ENCODE measurements at regions not wholly inside any gene's neighbourhood (a gene's known extent, or its start where the extent isn't known, plus 50 kb on each side); places are given as distances from the start of the nearest gene placed in this dataset.

DNA sequence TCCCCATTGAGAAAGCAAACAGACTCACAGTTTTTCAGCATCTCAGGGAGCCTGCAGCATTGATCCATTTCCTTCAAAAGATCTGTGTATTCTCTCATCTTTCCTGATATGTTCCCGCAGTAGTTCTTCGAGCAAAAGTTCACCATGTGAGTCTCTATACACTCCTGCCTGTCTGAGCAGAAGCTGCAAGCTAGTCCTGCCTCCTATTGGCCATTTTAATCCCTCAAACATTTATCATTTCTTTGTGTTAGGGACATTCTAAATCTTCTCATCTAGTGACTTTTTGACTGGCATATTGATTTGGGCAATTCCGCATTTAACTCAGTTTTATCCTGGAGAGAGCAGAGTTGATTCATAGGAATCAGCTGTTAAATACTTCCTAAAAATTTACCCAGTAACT, 660.4 kb upstream of the KLF12 start:
- DNase-seq (ENCODE audit: low read depth) = no peak

DNA sequence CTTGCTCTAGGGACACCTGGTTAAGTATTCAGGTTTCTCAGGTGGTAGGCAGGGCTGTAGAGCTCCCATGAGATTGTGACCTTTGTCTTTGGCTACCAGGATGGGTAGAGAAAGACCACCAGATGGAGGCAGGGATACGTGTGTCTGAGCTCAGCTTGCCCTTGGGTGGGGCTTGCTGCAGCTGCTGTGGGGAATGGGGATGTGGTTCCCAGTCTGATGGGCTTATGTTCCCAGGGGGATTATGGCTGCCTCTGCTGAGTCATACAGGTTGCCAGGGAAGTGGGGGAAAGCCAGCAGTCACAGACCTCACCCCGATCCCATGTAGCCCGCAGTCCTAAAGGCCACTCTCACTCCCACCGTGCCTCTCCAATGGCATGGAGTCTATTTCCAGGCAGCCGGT, 659.9 kb upstream of the KLF12 start:
- DNase-seq (ENCODE audit: low read depth) = no peak

DNA sequence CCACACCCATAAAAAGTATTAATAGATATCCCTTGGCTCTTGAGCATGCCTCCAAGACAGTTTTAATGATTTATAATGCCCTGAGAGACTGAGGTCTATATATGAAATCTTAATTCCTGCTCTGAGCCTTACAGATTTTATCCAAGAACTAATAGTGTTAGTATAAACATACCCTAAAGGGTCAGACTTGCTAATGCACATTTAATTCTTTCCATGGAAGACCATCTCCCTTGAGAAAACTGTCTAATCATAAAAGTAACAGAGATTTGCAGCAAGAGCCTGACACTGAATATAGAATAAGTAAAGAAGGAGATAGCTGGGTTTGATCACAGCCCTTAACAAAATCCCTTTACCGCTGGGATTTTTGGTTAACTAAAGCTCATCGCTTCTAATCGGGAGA, 650.8 kb upstream of the KLF12 start:
- no peak for DNase-seq (ENCODE audit: low read depth)

DNA sequence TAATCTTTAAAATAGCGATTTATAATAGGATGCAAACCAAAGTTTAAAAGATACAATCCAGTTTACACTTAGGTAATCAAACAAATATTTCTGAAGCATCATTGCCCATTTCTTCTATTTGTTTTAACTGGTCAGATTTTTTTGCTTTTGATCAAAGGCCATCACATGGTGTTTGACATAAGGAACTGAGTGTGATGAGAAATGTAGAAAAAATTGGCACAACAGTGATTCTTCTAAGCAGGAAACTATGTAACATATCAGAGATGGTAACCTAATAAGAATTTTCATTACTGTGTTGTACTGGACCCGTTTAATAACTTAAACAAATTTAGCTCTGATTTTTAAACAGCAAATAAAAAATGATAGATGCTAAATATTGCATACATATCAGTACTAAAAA, 644.7 kb upstream of the KLF12 start:
- no peak for DNase-seq (ENCODE audit: low read depth)

DNA sequence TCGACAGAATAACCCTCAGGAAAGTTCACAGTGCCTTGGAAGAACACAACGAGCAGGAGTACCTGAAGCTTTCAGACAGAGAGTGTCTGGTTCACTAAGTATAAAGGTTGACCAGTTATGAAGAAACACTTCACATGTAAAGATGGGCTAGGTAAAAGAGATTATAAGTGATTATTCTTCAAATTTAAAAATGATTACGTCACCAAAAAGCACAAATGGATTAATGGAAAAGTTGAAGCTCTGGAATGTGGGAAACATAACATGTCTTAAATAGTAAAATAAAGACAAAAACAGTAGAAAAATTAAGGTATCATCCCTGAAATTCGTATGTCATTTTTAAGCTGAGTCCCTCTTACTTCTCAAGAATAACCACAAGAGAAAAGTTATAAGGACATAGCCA, 643.9 kb upstream of the KLF12 start:
- no peak for DNase-seq (ENCODE audit: low read depth)

DNA sequence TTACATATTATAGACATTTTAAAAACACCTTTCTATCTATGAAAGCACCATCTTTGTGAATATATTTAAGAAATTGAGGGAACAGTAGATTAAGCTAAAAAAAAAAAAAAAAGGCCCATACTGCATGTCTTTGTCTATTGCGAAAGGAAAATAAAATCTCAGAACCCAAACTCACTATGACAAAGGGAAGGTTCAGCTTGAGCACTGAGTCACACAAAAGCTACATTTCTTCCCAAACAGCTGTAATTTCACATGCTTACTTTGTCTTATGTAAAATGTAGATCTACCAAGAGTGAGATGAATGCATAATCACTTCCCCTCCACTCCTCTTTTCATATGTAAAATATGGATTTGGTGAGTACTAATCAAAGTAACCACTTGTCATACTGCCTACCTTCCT, 640.1 kb upstream of the KLF12 start:
- DNase-seq (ENCODE audit: low read depth) = no peak

DNA sequence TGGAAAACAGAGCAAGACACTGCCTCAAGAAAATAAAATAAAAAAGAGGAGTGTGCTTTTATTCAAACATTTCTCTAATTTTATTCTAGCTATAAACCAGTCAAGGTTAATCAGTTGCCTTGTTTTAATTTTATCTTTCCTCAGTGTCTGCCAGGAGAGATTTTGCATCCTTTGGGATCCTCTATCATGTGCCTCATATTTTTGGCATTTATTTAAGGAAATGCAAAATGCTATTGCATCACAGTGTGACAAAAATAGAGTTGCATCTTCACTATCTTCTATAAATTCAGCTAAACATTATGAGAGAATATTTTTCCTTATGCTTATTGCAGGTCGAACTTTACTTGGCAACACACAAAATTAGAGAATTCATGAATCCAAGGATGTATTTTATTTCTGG, 639.0 kb upstream of the KLF12 start:
- DNase-seq (ENCODE audit: low read depth) = no peak

DNA sequence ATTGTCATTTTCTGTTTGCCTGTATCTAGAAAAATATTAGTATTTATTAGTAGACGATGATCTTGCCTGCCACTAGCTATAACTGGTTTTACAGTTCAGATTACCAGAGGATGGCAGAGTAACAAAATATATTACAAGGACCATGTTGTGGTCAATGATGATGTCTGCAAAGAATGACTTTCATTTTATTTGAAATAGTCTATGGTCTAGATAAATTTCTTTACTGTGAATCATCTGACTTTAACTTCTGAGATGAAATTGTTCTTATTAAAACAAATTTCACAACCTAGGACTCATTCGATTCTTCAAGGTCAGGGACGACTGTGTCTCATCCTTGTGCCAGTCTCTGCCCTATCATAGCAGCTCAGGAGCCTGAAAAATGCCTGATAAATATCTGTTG, 637.8 kb upstream of the KLF12 start:
- no peak for DNase-seq (ENCODE audit: low read depth)

DNA sequence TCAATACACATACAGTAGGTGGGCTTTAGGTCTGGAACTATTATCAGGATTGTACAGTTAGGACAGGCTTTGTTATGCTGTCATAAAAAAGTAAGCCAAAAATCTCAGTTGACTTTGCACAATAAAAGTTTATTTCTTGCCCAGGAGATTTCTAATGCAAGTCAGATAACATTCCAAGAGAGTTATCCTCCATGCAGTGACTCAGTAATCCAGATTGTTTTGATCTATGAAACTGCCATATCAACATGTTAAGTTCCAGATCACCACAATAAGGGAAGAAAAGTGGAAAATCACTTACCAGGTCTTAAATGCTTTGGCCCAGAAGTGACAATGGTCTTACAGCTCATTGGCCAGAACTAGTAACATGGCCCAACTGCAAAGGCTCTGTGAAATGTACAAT, 636.2 kb upstream of the KLF12 start:
- DNase-seq (ENCODE audit: low read depth) = no peak

DNA sequence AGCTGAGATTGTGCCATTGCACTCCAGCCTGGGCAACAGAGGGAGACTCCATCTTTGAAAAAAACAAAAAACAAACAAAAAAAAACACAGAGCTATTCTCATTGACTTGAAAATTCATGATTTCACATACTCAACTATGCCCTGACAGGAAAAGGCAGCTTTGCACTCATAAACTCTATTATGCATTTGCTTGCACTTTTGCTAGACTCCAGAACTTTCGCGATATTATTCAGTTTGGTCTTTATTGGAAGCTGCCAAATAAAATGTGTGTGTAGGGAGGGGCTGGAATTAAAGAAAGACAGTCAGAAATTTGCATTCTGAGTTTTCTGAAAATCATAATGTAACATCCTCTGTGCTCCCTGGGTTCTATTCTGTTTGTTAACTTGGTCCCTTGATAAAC, 635.1 kb upstream of the KLF12 start:
- DNase-seq (ENCODE audit: low read depth) = no peak

DNA sequence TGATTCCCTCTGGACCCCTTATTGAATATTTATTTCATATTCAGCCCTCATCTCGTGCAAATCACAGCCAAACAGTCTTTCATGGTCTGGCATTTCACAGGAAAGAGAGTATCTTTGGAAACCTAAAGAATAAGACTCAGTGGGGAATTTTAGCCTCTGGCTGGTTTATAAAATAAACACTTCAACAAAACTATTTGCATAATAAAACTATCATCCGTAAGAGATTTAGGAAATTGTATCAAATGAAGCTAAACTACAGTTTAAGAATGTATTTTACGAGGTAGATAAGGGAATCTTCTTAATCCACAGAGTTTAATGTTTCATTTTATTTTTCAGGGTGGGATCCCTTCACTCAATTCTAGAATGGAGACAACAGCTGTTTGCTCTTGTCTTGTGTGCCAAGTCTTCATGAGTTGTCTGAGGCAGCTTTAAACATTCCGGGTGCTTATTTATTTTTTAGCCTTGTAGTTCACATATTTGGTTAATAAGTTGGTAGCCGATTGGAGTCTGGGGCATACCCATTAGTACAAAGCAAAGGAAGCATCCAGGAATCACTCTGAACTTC, 634.4 kb upstream of the KLF12 start:
- no peak for DNase-seq (ENCODE audit: low read depth)

DNA sequence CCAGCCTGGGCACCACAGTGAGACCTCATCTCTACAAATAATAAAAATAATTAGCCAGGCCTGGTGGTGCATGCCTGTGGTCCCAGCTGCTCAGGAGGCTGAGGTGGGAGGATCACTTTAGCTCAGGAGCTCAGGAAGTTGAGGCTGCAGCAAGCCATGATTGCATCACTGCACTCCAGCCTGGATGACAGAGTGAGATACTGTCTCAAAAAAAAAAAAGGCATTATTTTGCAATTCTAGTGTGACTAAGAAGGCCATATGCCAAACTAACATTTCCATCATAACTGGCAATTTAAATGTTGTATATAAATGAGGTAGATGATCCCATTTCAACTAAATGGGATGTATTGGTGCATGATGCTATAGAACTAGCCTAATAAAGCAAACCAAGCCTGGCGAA, 632.8 kb upstream of the KLF12 start:
- DNase-seq (ENCODE audit: low read depth) = no peak

DNA sequence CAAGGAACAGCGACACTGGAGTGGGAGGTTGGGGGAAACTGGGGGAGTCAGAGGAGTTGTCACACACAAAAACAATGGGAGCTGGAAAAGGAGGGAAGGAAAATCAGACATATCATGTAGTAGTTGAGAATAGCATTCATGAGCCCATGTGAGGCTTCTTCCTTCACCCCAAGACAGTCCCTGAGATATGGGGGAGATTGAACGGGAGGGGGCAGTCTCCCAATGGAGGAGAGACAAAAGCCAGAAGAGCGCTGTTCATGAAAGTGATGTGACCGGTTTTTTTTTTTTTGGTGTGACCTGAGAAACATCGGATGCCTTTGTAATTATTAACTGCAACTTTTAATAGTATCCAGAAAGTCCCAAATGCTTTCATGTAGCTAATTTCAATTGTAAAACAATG, 631.8 kb upstream of the KLF12 start:
- DNase-seq (ENCODE audit: low read depth) = no peak

DNA sequence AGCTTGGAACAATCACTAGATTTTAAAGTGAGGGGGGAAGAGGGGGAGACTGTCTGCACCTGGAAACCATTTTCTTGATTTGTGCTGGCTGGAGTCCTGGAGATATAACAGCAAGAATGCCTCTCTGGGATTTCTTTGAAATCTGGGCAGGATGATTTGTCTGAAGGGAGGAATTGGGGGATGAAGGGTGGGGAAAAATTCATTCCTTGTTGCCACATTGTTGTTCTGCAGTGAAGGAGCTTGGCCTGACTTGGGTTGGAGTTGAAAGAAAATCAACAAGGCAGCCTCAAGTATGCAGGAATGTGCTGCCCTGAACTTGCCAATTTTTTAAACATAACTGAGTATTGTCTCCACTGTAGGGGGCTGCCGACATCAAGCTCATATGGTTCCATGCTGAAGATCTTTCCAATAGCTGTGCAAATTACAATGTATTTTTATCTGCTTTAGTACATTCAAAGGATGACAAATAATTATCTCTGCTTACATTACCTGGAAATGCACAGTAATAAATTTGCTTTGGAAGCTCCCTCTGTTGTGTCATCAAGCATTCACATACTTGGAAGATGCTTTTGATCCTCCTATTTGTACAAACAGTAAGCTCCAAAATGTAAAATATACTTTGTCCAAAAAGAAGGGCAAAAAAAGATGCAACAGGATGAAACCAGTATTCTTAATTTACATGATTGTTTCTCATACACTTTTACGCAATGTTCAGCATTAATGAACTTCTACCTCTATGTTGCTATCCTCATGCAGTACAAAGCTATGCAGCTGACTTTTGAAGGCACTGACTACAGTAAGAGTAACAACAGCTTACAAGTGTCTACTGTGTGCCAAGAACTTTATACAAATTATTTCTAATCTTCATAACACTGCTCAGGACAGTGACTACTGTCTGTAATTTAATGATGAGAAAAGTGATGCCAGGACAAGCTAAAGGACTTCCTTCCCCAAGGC, 627.9 kb upstream of the KLF12 start:
- DNase-seq (ENCODE audit: low read depth) = no peak

DNA sequence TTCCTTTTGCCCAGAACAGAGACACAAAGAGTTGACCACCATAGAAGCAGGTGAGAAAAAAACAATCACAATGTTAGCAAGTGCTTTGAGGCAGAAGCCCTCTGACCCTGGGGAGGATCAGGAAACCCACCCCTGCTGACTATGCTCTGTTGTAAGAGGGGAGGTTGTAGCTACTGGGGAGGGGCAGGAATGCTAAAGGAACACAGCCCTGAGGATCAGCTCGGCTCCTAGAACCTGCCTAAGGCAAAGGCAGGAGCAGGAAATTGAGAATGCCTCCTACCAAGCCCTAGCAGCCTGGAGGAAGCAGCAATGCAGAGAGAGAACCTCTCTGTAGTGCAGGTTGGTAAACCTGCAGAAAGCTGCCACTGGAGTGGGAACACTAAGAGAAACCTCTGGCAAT, 624.0 kb upstream of the KLF12 start:
- DNase-seq (ENCODE audit: low read depth) = no peak

DNA sequence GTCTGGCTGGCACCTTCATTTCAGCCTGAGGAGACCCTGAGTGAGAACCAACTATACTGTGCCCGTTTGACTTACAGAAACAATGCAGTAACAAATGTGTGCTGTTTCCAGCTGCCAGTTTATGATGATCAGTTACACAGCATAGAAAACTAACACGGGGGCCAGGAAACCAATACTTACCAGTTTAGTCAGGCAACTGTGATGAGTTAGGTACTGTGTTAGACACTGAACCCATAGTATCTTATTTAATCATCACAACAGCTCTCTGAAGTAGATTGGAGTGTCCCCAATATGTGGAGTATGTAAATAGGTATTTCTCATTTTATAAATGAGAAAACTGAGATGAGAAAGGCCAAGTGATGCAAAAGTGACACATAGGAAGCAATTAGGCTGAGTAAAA, 620.9 kb upstream of the KLF12 start:
- DNase-seq (ENCODE audit: low read depth) = no peak

DNA sequence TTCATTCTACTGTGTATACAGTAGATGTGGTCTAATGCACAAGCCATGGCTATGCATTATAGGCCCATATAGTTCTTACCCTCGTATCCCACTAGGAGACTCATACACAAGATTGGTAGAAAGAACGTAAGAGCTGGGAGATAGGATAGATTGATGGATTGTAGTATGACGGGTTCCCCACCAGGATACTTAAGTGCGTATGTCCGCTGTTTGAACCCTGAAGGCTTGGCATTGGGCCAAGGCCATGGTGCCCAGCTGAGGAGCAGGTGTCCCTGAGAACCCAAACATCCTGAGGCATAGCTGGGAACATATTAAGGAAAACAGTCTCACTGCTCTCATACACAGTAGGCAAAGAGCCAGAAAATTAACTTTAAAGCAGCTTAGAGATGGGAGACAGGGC, 617.5 kb upstream of the KLF12 start:
- DNase-seq (ENCODE audit: low read depth) = no peak

DNA sequence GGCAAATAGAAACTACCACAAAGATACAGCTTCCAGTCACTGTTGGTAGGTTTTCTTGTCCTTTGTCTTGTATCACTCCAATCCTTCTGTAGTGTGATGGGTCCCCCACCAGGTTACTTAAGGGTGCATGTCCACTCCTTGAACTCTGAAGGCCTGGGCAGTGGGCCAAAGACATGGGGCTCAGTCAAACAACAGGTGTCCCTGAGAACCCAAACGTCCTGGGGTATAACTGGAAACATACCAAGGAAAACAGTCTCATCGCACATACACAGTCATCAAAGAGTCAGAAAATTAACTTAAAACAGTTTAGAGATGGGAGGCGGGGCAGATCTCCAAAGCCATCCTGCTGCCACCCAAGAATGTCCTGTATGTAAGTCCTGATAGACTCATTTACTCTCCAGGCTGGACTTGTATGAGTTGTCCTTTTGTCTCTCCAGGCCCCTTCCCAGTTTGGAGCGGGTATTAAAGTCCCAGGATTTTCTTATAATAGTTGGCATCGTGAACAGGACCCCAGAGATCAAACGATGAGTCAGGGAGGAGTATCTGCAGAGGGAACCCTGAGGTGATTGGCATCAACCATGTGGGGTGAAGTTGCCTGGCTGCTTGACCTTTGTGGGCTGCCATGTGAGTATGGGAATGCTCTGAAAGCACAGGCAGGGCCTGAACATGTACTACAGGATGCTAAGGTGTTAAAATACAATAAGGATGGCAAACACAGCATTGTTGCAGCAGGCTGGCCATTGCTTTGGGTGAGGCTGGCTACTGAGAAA, 613.2 kb upstream of the KLF12 start:
- DNase-seq (ENCODE audit: low read depth) = no peak

DNA sequence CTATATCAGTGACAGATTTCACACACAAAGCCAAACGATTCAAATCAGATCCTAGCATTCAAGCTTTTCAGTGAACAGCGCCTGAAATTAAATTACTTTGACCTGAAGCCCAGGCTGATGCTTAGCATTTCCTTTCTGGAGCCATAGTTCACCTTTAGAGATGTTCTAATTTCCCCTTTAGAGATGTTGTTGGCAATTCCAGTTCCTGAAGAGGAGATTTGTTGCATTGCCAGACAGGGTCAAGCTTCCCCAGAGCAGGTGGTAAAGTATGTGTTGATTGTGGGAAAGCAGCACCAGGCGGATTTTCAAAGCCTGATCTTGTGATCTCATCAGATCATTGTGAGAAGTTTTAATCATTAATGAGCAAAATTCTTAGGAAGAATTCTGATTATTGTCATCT, 609.8 kb upstream of the KLF12 start:
- no peak for DNase-seq (ENCODE audit: low read depth)

DNA sequence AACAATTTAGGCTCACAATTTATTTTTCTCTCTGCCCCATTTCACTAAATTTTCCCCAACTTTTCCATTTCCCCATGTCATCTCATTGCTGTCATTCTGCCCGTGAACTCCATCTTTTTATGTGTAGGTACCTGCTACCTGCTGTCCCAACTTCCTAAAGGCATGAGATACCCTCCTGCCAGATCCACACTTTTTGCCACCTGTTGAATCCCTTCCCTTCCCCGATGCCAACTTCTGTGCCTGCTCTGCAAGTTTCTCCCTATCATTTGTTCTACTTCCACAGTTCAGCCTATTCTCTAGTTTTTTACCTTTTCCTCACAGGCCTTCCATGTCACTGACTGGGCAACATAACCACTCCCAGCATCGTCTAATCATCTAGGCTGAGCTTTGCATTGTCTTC, 607.5 kb upstream of the KLF12 start:
- DNase-seq (ENCODE audit: low read depth) = no peak

DNA sequence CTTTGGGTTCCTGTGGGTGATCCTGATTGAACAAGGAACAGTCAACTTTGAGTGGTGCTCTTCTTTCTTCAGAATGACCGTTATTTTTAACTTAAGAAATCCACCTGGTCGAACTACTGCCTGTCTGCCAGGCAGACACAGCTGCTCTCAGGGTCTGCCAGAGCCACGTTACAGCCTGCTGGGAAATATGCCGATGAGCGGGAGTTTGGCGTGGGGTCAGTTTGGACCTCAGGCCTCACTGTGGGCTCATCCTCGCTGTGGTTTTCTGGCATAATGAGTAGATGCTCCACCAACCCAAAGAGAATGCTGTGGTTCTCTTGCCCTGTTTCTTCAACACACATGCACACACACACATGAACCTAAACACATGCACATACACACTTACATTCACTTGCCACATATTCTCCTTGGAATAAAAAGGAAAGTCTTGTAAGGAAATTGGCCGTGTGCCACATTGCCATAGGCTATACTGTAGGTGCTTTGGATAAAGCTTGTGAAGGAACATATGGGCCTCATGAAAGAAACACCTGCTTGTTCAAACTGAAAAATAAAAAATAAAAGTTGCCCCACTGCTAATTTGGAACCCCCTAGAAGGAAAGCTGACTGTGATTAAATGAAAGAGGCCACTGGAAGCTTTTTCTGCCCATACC, 598.7 kb upstream of the KLF12 start:
- DNase-seq (ENCODE audit: low read depth) = no peak

DNA sequence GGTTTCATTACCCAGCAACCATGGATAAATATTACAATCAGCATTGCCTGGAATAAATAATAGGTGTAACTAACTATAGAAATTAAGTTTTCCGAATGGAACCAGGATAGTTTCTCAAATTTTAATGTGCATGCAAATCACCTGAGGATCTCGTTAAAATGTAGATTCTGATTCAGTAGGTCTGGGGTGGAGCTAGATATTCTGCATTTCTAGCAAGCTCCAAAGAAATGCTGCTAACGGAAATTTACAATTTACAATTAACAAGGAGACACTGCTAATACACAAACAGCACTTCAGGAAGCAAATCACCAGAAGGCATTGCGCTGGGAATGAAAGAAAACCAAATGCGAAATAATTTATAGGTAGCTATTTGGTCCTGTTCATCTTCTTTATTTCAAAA, 597.5 kb upstream of the KLF12 start:
- DNase-seq (ENCODE audit: low read depth) = no peak

All from CMK (cell line).